HepG2 (cell line): ENCODE measurements at regions not wholly inside any gene's neighbourhood (a gene's known extent, or its start where the extent isn't known, plus 50 kb on each side); places are given as distances from the start of the nearest gene placed in this dataset.

Experiments
- ATF7 ChIP-seq, 2 experiments: fragments of 450-650 bp in 1 of 2; sonication (generic) in 1 of 2; formaldehyde crosslinking in 1 of 2; IDR thresholded peaks; 2 replicates each; pipeline versions ENCODE4 v1.4.0 to v1.6.1; 2016 to 2020; ENCODE audit warnings: antibody characterized with exemption in 1 of 2, mild to moderate bottlenecking in 1 of 2, missing genetic modification reagents in 1 of 2
- CREB1 ChIP-seq, 2 experiments: fragments of 450-650 bp in 1 of 2; IDR thresholded peaks; 2 replicates each; pipeline ENCODE4 v1.6.1; 2016 to 2017; ENCODE audit warnings: control low read depth in 1 of 2, mild to moderate bottlenecking in 1 of 2, missing compliant biosample characterization in 1 of 2, missing genetic modification characterization in 1 of 2
- ELF3 ChIP-seq: IDR thresholded peaks from 2 replicates; pipeline ENCODE4 v1.6.1; 2016; ENCODE audit warnings: missing genetic modification reagents, missing compliant biosample characterization
- ERF ChIP-seq: IDR thresholded peaks from 2 replicates; pipeline ENCODE4 v1.6.1; 2018; ENCODE audit warnings: missing biosample characterization, missing genetic modification reagents
- FOSL2 ChIP-seq: sonication (generic); formaldehyde crosslinking; IDR thresholded peaks from 2 replicates; pipeline ENCODE4 v1.4.0; 2020; ENCODE audit warnings: missing genetic modification reagents
- FOXA1 ChIP-seq, 2 experiments: fragments of 450-650 bp in 1 of 2; sonication (generic) in 1 of 2; formaldehyde crosslinking in 1 of 2; IDR thresholded peaks; 2 replicates each; pipeline versions ENCODE4 v1.4.0 to v1.6.1; 2016 to 2020; ENCODE audit warnings: missing genetic modification reagents in 1 of 2
- HDAC2 ChIP-seq: sonication (generic); formaldehyde crosslinking; IDR thresholded peaks from 2 replicates; pipeline ENCODE4 v1.4.0; 2020; ENCODE audit warnings: missing genetic modification reagents
- HNF4A ChIP-seq: sonication (generic); formaldehyde crosslinking; IDR thresholded peaks from 2 replicates; pipeline ENCODE4 v1.4.0; 2020; ENCODE audit warnings: missing genetic modification reagents
- HNRNPK ChIP-seq: fragments of 200-400 bp; formaldehyde crosslinking; IDR thresholded peaks from 2 replicates; pipeline ENCODE4 v1.6.1; 2018; ENCODE audit warnings: low read length, low read depth, moderate library complexity, mild to moderate bottlenecking; ENCODE audit not compliant: poor library complexity, severe bottlenecking
- HOXA3 ChIP-seq: sonication (generic); formaldehyde crosslinking; IDR thresholded peaks from 2 replicates; pipeline ENCODE4 v1.5.0; 2020; ENCODE audit warnings: missing genetic modification reagents
- HOXA5 ChIP-seq: sonication (generic); formaldehyde crosslinking; IDR thresholded peaks from 2 replicates; pipeline ENCODE4 v1.4.0; 2020; ENCODE audit warnings: missing genetic modification reagents
- KAT2B ChIP-seq: fragments of 150-350 bp; IDR thresholded peaks from 2 replicates; pipeline ENCODE4 v1.6.1; 2014; ENCODE audit warnings: low read depth, low read length, borderline replicate concordance
- MAF1 ChIP-seq: sonication (generic); formaldehyde crosslinking; IDR thresholded peaks from 2 replicates; pipeline ENCODE4 v1.5.0; 2020; ENCODE audit warnings: missing genetic modification reagents, borderline replicate concordance
- NFATC3 ChIP-seq: sonication (generic); formaldehyde crosslinking; IDR thresholded peaks from 2 replicates; pipeline ENCODE4 v1.5.1; 2020; ENCODE audit warnings: mild to moderate bottlenecking, missing genetic modification reagents
- NFYC ChIP-seq: IDR thresholded peaks from 2 replicates; pipeline ENCODE4 v1.6.1; 2016; ENCODE audit warnings: missing genetic modification reagents, missing compliant biosample characterization
- RCOR2 ChIP-seq: IDR thresholded peaks from 2 replicates; pipeline ENCODE4 v1.6.1; 2016; ENCODE audit warnings: missing biosample characterization, missing genetic modification reagents
- SATB2 ChIP-seq: sonication (generic); formaldehyde crosslinking; IDR thresholded peaks from 2 replicates; pipeline ENCODE4 v1.5.0; 2020; ENCODE audit warnings: missing genetic modification reagents
- TBL1XR1 ChIP-seq: fragments of 150-350 bp; IDR thresholded peaks from 2 replicates; pipeline ENCODE4 v1.6.1; 2014; ENCODE audit warnings: borderline replicate concordance, low read length; ENCODE audit not compliant: partially characterized antibody
- TCF7 ChIP-seq: sonication (generic); IDR thresholded peaks from 2 replicates; pipeline ENCODE4 v1.6.1; 2016; ENCODE audit warnings: antibody characterized with exemption, low read depth
- TP53 ChIP-seq: sonication (generic); formaldehyde crosslinking; conservative IDR thresholded peaks from 2 replicates; pipeline ENCODE4 v1.4.0; 2020; ENCODE audit warnings: missing genetic modification reagents
- ZBTB2 ChIP-seq: sonication (generic); formaldehyde crosslinking; IDR thresholded peaks from 2 replicates; pipeline ENCODE4 v1.8.0; 2022; ENCODE audit warnings: low read depth, missing genetic modification reagents
- ZBTB20 ChIP-seq: sonication (generic); formaldehyde crosslinking; IDR thresholded peaks from 2 replicates; pipeline ENCODE4 v1.8.1; 2023; ENCODE audit warnings: missing genetic modification reagents, low read depth, mild to moderate bottlenecking, borderline replicate concordance
- ZFP41 ChIP-seq: sonication (generic); formaldehyde crosslinking; IDR thresholded peaks from 2 replicates; pipeline ENCODE4 v1.4.0; 2020; ENCODE audit warnings: mild to moderate bottlenecking, missing genetic modification reagents, borderline replicate concordance
- ZGPAT ChIP-seq: IDR thresholded peaks from 2 replicates; pipeline ENCODE4 v1.6.1; 2016; ENCODE audit warnings: mild to moderate bottlenecking
- ZNF496 ChIP-seq: sonication (generic); formaldehyde crosslinking; IDR thresholded peaks from 2 replicates; pipeline ENCODE4 v1.8.1; 2023; ENCODE audit warnings: mild to moderate bottlenecking, moderate library complexity, missing genetic modification reagents; ENCODE audit not compliant: insufficient replicate concordance
- ZNF639 ChIP-seq: conservative IDR thresholded peaks from 2 replicates; pipeline ENCODE4 v1.6.1; 2018; ENCODE audit warnings: missing genetic modification reagents
- ZNF792 ChIP-seq: IDR thresholded peaks from 2 replicates; pipeline ENCODE4 v1.6.1; 2016

- TF ChIP-seq HOXA3 (CRISPR knock-in tag), result no peak
- no peak for TF ChIP-seq ZNF496
- peak; percentile 72 for TF ChIP-seq RCOR2
- peak; percentile 56; the same call in 1 of the 2 replicates for TF ChIP-seq KAT2B
- TF ChIP-seq CREB1 (IDR thresholded peaks at IDR 0.05), result no peak
- TF ChIP-seq CREB1 (CRISPR knock-in tag; IDR thresholded peaks at IDR 0.05), result 0 out of 2 replicates have a peak, but pooled peaks have one; percentile 16
- no peak for TF ChIP-seq NFYC
- TF ChIP-seq ZFP41 (CRISPR knock-in tag), result no peak
- peak; percentile 67 for TF ChIP-seq FOSL2 (CRISPR knock-in tag)
- TF ChIP-seq TP53, result no peak
- no peak for TF ChIP-seq SATB2 (CRISPR knock-in tag)
- no peak; the same call in 1 of the 2 replicates for TF ChIP-seq ERF
- no peak for TF ChIP-seq MAF1 (CRISPR knock-in tag)
- TF ChIP-seq ATF7 (IDR thresholded peaks at IDR 0.05), result peak; percentile 90
- TF ChIP-seq ATF7 (CRISPR knock-in tag; IDR thresholded peaks at IDR 0.05), result no peak; the same call in 1 of the 2 replicates
- TF ChIP-seq TCF7, result peak; percentile 95
- TF ChIP-seq ZBTB20 (CRISPR knock-in tag), result peak; percentile 37; the same call in 1 of the 2 replicates
- no peak for TF ChIP-seq ZBTB2
- TF ChIP-seq TBL1XR1, result peak; percentile 68
- TF ChIP-seq ZGPAT (CRISPR knock-in tag), result peak; percentile 38; the same call in 1 of the 2 replicates
- no peak for TF ChIP-seq NFATC3 (CRISPR knock-in tag)
- peak; percentile 45; the same call in 1 of the 2 replicates for TF ChIP-seq ZNF792 (CRISPR knock-in tag)
- TF ChIP-seq FOXA1 (IDR thresholded peaks at IDR 0.05), result peak; percentile 90
- TF ChIP-seq FOXA1 (CRISPR knock-in tag; IDR thresholded peaks at IDR 0.05), result peak; percentile 92
- TF ChIP-seq HOXA5 (CRISPR knock-in tag), result peak; percentile 51
- TF ChIP-seq ZNF639 (CRISPR knock-in tag), result no peak
- TF ChIP-seq ELF3 (CRISPR knock-in tag), result peak; percentile 81
- peak; percentile 66 for TF ChIP-seq HDAC2 (CRISPR knock-in tag)
- peak; percentile 81 for TF ChIP-seq HNF4A (CRISPR knock-in tag)
- TF ChIP-seq HNRNPK, result no peak
Measured at GRCh38 chr5:30505014-30505886, 688.2 kb upstream of the CDH6 start (continued).
